ENCODE measurements at regions not wholly inside any gene's neighbourhood (a gene's known extent, or its start where the extent isn't known, plus 50 kb on each side); places are given as distances from the start of the nearest gene placed in this dataset.

GRCh38 chr12:85690146-85690545 is 146.1 kb downstream of the RASSF9 start (continued):
- TF ChIP-seq CHD7 (IDR thresholded peaks at IDR 0.05; ENCODE audit: insufficient replicate concordance, low read length): no peak
- TF ChIP-seq MAFK (IDR thresholded peaks at IDR 0.05; ENCODE audit: low read depth, low read length): no peak
- TF ChIP-seq BACH1 (IDR thresholded peaks at IDR 0.05; ENCODE audit: low read length): no peak
- TF ChIP-seq SIX5 (IDR thresholded peaks at IDR 0.05; ENCODE audit: low read depth, low read length): no peak
- no peak for TF ChIP-seq CBX5 (IDR thresholded peaks at IDR 0.05; ENCODE audit: low read depth, low read length)
- no peak for TF ChIP-seq TBP (IDR thresholded peaks at IDR 0.05; ENCODE audit: low read depth, low read length)
- no peak for TF ChIP-seq ATF3 (IDR thresholded peaks at IDR 0.05; ENCODE audit: insufficient read depth, low read depth, low read length)
- TF ChIP-seq RNF2 (IDR thresholded peaks at IDR 0.05; ENCODE audit: borderline replicate concordance, low read depth, low read length, missing control alignments, poor library complexity, severe bottlenecking): no peak
- TF ChIP-seq TCF12 (IDR thresholded peaks at IDR 0.05; ENCODE audit: low read depth, low read length): no peak
- no peak for TF ChIP-seq JUN (IDR thresholded peaks at IDR 0.05; ENCODE audit: low read depth, low read length)
- TF ChIP-seq SUZ12 (IDR thresholded peaks at IDR 0.05; ENCODE audit: low read length): no peak
